ENCODE measurements at regions not wholly inside any gene's neighbourhood (a gene's known extent, or its start where the extent isn't known, plus 50 kb on each side); places are given as distances from the start of the nearest gene placed in this dataset.

DNA sequence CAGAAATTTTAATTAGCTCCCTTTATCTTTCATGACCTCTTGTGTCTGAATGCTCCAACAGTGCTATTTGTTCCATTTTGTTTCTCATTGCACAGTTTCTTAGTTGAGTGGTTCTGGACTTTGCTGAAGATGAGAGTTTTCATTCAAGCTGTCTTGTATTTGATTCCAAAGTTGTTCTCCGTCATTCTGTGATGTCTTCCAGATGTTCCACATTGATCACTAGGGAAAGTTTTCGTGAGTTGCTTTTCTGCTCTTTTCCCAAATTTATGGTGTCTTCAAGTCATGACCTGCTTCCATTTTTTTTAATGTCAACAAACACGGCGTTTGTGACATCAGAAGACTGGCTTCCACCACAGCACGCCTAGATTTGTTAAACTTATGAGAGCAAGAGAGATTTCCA, 575.5 kb downstream of the MRPL39 start:
- POLR2A ChIA-PET (ENCODE audit: unreplicated experiment): no interaction called here
- in situ Hi-C loops (cut with MboI; ENCODE audit: low sequenced_read_pairs): no loop called here

More for the DNA sequence above, 575.5 kb downstream of the MRPL39 start:
- Histone ChIP-seq H3K9me1 (ENCODE audit: insufficient read depth, low read length) (no peaks in the 10 kb centered on the region), H2BK5ac (ENCODE audit: low read depth, low read length, poor library complexity, severe bottlenecking) (no peak overlapping the region), H3K4ac (ENCODE audit: low read depth, low read length) (no peak overlapping the region), H2BK120ac (ENCODE audit: low read depth, low read length) (no peak overlapping the region), H3K4me3 (ENCODE audit: insufficient read depth, low read depth, low read length) (no peak overlapping the region), H4K91ac (ENCODE audit: insufficient read depth, low read depth, low read length) (no peak overlapping the region), H3K36me3 (ENCODE audit: control insufficient read depth, insufficient read depth, low read length) (no peaks in the 10 kb centered on the region), H2BK15ac (ENCODE audit: low read depth, low read length) (no peak overlapping the region), H4K20me1 (ENCODE audit: insufficient read depth, low read length) (no peaks in the 10 kb centered on the region), H4K5ac (ENCODE audit: low read depth, low read length) (no peak overlapping the region), H3K79me1 (ENCODE audit: low read depth in 1 of 2, low read length in 2 of 2) (no peaks in the 10 kb centered on the region), H3K4me1 (ENCODE audit: control insufficient read depth, insufficient read depth, low read length) (no peaks in the 10 kb centered on the region), H3K27ac (ENCODE audit: insufficient read depth, low read length) (no peak overlapping the region), H3K23ac (ENCODE audit: low read depth, low read length) (no peak overlapping the region), H2AK9ac (replicated peaks; ENCODE audit: low read depth, low read length, poor library complexity) (no peak overlapping the region), H2BK20ac (ENCODE audit: low read depth, low read length) (no peak overlapping the region), H3K18ac (ENCODE audit: low read depth, low read length) (no peak overlapping the region), H3K27me3 (ENCODE audit: control insufficient read depth, insufficient read depth, low read length) (no peaks in the 10 kb centered on the region), H3K9ac (ENCODE audit: low read depth, low read length) (no peak overlapping the region), H3K4me2 (ENCODE audit: low read depth, low read length) (no peak overlapping the region), H3K9me3 (ENCODE audit: control insufficient read depth, insufficient read depth, low read length) (no peaks in the 10 kb centered on the region), H3K56ac (ENCODE audit: extremely low read depth, insufficient read depth, low read length) (no peak overlapping the region), H3K14ac (replicated peaks; ENCODE audit: low read depth, low read length) (no peak overlapping the region), H2AFZ (replicated peaks; ENCODE audit: low read length, poor library complexity) (no peak overlapping the region), H4K8ac (ENCODE audit: low read depth in 2 of 2, low read length in 2 of 2) (no peak overlapping the region), H2AK5ac (ENCODE audit: low read depth, low read length) (no peak overlapping the region)
- dilution Hi-C loops (cut with HindIII; ENCODE audit: low sequenced_read_pairs, unreplicated experiment): no loop called here
- ATAC-seq (ENCODE audit: low read depth) (no peak), DNase-seq (no peak)
- WGBS, 2 experiments (ENCODE audit: extremely low coverage in 2 of 2, insufficient read length in 1 of 2): 60% methylated on average over 1 of the region's 5 CpGs; no CpG with 5 or more reads in 1 of the 2 experiments
- intact Hi-C loops (cut with micrococcal nuclease): no loop called here
- BruUV-seq (replicated peaks): no TSS peak
- TF ChIP-seq, protein P1, sequence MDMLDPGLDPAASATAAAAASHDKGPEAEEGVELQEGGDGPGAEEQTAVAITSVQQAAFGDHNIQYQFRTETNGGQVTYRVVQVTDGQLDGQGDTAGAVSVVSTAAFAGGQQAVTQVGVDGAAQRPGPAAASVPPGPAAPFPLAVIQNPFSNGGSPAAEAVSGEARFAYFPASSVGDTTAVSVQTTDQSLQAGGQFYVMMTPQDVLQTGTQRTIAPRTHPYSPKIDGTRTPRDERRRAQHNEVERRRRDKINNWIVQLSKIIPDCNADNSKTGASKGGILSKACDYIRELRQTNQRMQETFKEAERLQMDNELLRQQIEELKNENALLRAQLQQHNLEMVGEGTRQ (IDR thresholded peaks at IDR 0.05; ENCODE audit: low read depth, low read length): no peak
- TF ChIP-seq CEBPB (IDR thresholded peaks at IDR 0.05; ENCODE audit: low read depth, low read length): no peak
- TF ChIP-seq, protein P2, sequence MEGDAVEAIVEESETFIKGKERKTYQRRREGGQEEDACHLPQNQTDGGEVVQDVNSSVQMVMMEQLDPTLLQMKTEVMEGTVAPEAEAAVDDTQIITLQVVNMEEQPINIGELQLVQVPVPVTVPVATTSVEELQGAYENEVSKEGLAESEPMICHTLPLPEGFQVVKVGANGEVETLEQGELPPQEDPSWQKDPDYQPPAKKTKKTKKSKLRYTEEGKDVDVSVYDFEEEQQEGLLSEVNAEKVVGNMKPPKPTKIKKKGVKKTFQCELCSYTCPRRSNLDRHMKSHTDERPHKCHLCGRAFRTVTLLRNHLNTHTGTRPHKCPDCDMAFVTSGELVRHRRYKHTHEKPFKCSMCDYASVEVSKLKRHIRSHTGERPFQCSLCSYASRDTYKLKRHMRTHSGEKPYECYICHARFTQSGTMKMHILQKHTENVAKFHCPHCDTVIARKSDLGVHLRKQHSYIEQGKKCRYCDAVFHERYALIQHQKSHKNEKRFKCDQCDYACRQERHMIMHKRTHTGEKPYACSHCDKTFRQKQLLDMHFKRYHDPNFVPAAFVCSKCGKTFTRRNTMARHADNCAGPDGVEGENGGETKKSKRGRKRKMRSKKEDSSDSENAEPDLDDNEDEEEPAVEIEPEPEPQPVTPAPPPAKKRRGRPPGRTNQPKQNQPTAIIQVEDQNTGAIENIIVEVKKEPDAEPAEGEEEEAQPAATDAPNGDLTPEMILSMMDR (conservative IDR thresholded peaks at IDR 0.05; ENCODE audit: low read depth, low read length): no peak
- no peak for TF ChIP-seq NFE2L2 (IDR thresholded peaks at IDR 0.05; ENCODE audit: low read depth, low read length)
- TF ChIP-seq RCOR1 (IDR thresholded peaks at IDR 0.05; ENCODE audit: insufficient replicate concordance, low read length): no peak
- TF ChIP-seq RAD21 (IDR thresholded peaks at IDR 0.05; ENCODE audit: low read length): no peak
- no peak for TF ChIP-seq MAZ (IDR thresholded peaks at IDR 0.05; ENCODE audit: borderline replicate concordance, low read depth, low read length)
- no peak for TF ChIP-seq MAFK (IDR thresholded peaks at IDR 0.05; ENCODE audit: low read depth, low read length)
- TF ChIP-seq BHLHE40 (IDR thresholded peaks at IDR 0.05; ENCODE audit: low read depth, low read length): no peak
- TF ChIP-seq CHD1 (IDR thresholded peaks at IDR 0.05; ENCODE audit: low read depth, low read length): no peak
- no peak for TF ChIP-seq RFX5 (IDR thresholded peaks at IDR 0.05; ENCODE audit: low read depth, low read length)
- no peak for TF ChIP-seq POLR2A (IDR thresholded peaks at IDR 0.05; ENCODE audit: low read depth, low read length)
- no peak for TF ChIP-seq SMC3 (IDR thresholded peaks at IDR 0.05; ENCODE audit: low read depth, low read length)
- CTCF ChIA-PET: no interaction called here

All from IMR-90 (cell line).